BJ (cell line): ENCODE measurements at regions not wholly inside any gene's neighbourhood (a gene's known extent, or its start where the extent isn't known, plus 50 kb on each side); places are given as distances from the start of the nearest gene placed in this dataset.
"Not testable (repeated sequence)": the region's sequence is repeated elsewhere in the genome, so short reads cannot be mapped to it uniquely, and the experiment has no call there.

ENCODE experiments used
- CTCF ChIA-PET: fragments of 350-600 bp; formaldehyde crosslinking; extraction: SDS; loops from one replicate; lab custom pipeline; 2021; ENCODE audit warnings: antibody characterized with exemption, inconsistent platforms; lab: Yijun Ruan, JAX
- POLR2A ChIA-PET: fragments of 300-600 bp; sonication (Branson Sonifier 250); formaldehyde crosslinking; extraction: SDS; loops from one replicate; lab custom pipeline; 2021; ENCODE audit warnings: antibody characterized with exemption; lab: Charles Lee
- DNase-seq: peaks from one replicate; pipeline ENCODE4 v3.0.0-alpha.2; 2011; ENCODE audit warnings: low read depth
- H3K27me3 ChIP-seq: 2 replicates; pipeline ENCODE4 v1.6.0; 2011; ENCODE audit warnings: low read length; ENCODE audit not compliant: control insufficient read depth, insufficient read depth
- H3K36me3 ChIP-seq: 2 replicates; pipeline ENCODE4 v1.5.1; 2011; ENCODE audit warnings: low read length; ENCODE audit not compliant: control insufficient read depth, insufficient read depth
- H3K4me3 ChIP-seq: 2 replicates; pipeline ENCODE4 v1.5.1; 2011; ENCODE audit warnings: low read depth, mild to moderate bottlenecking, control low read depth, low read length
- CTCF ChIP-seq: IDR thresholded peaks from 2 replicates; pipeline ENCODE4 v1.5.1; 2011; ENCODE audit warnings: low read depth, mild to moderate bottlenecking, control low read depth, inconsistent platforms, low read length, moderate library complexity; ENCODE audit not compliant: insufficient read depth

GRCh38 chrY:12365311-12365910 is 335.6 kb upstream of the USP9Y start:
- no peak overlapping the region for H3K4me3 ChIP-seq
- POLR2A ChIA-PET = no interaction called here
- TF ChIP-seq CTCF = no peak
- H3K27me3 ChIP-seq = no peaks in the 10 kb centered on the region
- CTCF ChIA-PET = no interaction called here
- no peaks in the 10 kb centered on the region for H3K36me3 ChIP-seq
- DNase-seq = no peak

GRCh38 chrY:12374588-12374987 is 326.4 kb upstream of the USP9Y start:
- H3K4me3 ChIP-seq, H3K36me3 ChIP-seq, H3K27me3 ChIP-seq, CTCF ChIA-PET, POLR2A ChIA-PET, DNase-seq: not testable (repeated sequence)

- H3K4me3 ChIP-seq, DNase-seq, H3K27me3 ChIP-seq, H3K36me3 ChIP-seq, CTCF ChIA-PET, POLR2A ChIA-PET: not testable (repeated sequence)
Observed at GRCh38 chrY:12391655-12392559, 309.1 kb upstream of the USP9Y start.

GRCh38 chrY:12393190-12393589 is 307.8 kb upstream of the USP9Y start:
- ChIA-PET CTCF (no interaction called here), POLR2A (no interaction called here)
- no peak for TF ChIP-seq CTCF
- Histone ChIP-seq H3K27me3 (no peaks in the 10 kb centered on the region), H3K4me3 (no peak overlapping the region), H3K36me3 (no peaks in the 10 kb centered on the region)
- no peak for DNase-seq

GRCh38 chrY:12395381-12396120 is 305.5 kb upstream of the USP9Y start:
- POLR2A ChIA-PET, H3K4me3 ChIP-seq, H3K36me3 ChIP-seq, DNase-seq, H3K27me3 ChIP-seq: not testable (repeated sequence)
- CTCF ChIA-PET = interaction anchor here (0.6 kb wide), 1 partner anchor 16 kb away, joined by 3 read pairs; no protein-coding TSS in a partner anchor

- Histone ChIP-seq H3K27me3 (no peaks in the 10 kb centered on the region), H3K4me3 (no peak overlapping the region), H3K36me3 (no peaks in the 10 kb centered on the region)
- ChIA-PET POLR2A (no interaction called here), CTCF (no interaction called here)
- TF ChIP-seq CTCF = no peak
- no peak for DNase-seq
Observed at GRCh38 chrY:12403916-12404315, 297.1 kb upstream of the USP9Y start.
